CD4-positive, alpha-beta T cell treated with Interleukin-2 at 100 ng/mL for 4 hours (primary cell): ENCODE measurements at regions not wholly inside any gene's neighbourhood (a gene's known extent, or its start where the extent isn't known, plus 50 kb on each side); places are given as distances from the start of the nearest gene placed in this dataset.
"Not testable (repeated sequence)": the region's sequence is repeated elsewhere in the genome, so short reads cannot be mapped to it uniquely, and the experiment has no call there.

ENCODE experiments used
- DNase-seq: peaks from one replicate; pipeline ENCODE4 v3.0.0-alpha.2; 2020; ENCODE audit warnings: low spot score

GRCh38 chr10:84854439-84854838 lies 526.0 kb downstream of the CCSER2 start:
- no peak for DNase-seq

DNA sequence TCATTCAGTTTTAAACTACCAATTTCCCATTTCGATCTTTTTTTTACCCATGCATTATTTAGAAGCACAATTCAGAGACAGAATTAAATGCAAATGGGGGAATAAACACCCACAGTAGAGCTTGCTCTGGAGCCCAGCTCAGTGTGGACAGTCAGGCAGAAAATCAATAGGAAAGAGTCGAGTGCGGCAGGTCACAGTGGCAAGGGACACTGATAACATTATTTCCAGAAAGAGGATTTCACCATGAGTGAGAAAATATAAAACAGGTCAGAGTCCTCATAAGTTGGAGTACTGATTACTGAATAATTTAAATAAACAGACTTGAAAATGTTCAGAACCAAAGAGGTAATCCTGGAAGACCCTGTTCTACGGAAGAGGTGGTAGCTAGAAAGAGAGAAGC lies 532.5 kb downstream of the CCSER2 start:
- no peak for DNase-seq

DNA sequence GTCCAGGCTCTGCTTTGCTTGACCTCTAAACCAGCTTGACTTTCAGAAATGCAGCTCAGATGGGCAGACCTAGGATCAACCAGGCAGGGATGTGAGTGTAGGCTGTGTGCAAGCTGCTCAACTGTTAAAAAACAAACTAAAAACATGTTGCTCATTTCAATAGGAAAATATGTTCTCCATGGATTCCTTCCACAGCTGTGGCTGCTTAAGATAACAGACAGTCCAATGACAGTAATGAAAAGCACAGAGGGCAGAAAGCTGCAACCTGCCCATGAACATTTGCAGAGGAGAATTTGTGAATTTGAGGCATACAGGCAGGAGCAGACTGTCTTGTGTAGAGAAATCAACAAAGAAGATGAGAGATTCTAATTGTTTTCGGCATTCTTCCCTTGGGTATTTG lies 534.2 kb downstream of the CCSER2 start:
- DNase-seq: no peak

DNA sequence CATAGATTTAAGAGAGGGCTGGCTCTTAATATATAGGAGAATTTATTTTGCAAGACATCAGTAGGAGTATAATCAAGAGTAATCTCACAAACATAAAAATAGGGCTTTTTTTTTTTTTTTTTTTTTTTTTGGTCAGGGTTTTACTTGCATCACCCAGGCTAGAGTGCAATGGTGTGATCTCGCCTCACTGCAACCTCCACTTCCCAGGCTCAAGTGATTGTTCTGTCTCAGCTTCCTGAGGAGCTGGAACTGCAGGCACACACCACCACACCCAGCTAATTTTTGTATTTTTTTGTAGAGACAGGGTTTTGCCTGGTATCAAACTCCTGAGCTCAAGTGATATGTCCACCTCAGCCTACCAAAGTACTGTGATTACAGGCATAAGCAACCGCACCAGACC lies 535.3 kb downstream of the CCSER2 start:
- DNase-seq: no peak

DNA sequence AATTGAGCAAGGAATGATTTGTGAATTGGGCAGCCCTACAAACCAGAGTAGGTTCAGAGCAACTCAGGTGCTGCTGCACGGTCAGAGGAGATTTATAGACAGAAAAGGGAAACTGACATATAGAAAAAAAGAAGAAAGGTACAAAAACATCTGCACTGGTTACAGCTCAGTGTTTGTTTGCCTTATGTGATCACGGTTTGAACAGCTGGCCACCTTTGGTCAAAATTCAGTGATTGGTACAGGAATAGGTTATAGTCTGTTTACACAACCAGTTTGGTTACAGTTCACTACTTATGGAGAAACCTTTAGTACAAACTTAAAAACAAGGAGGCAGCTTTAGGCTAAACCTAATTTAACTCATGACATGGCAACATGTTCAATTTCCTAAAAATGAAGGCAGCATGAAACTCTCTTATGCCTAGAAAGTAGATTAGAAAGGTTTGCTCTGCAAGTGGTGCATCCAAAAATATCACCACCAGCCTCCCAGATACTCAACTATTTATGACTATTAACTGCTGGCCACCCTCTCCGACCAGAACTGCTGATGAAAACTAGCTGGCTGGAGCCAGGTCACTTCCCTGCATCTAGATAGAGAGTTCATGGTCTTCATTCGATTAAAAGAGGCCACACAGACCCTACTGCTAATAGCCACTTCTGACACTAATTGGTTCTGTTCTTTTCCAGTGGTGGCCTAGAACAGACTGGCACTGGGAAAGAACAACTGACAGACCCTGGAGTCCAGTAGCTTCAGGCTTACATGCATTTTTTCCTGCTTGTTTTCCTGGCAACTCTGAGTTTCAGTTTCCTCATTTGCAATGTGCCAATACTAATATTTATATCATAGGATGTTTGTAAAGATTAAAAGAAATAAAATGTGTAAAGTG lies 548.0 kb downstream of the CCSER2 start:
- DNase-seq: no peak

DNA sequence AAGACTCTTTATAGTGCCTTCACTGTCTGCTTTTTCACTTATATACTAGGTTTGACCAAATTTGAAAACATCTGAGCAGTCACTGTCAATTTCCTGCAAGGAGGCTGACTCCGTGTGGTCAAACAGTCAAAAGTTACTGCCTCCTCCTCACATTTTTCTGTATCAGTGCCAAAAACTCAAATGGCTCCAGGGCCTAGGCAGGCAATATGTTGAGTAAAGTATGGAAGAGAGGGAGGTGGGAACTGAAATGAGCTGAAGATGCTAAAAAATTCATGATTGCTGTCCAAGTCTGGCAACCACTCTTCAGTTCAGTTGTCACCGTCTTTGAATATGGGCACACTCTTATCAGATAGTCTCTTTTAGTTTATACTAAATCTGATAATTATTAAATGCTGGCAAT lies 551.6 kb downstream of the CCSER2 start:
- no peak for DNase-seq

DNA sequence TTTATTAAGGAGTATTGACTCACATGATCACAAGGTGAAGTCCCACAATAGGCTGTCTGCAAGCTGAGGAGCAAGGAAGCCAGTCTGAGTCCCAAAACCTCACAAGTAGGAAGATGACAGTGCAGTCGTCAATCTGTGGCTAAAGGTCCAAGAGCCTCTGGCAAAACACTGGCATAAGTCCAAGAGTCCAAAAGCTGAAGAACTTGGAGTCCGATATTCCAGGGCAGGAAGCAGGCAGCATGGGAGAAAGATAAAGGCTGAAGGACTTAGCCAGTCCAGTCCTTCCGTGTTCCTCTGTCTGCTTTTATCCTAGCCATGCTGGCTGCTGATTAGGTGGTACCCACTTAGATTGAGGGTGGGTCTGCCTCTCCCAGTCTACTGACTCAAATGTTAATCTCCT lies 553.3 kb downstream of the CCSER2 start:
- DNase-seq: not testable (repeated sequence)

GRCh38 chr10:84890706-84891105 lies 562.3 kb downstream of the CCSER2 start:
- DNase-seq: no peak

DNA sequence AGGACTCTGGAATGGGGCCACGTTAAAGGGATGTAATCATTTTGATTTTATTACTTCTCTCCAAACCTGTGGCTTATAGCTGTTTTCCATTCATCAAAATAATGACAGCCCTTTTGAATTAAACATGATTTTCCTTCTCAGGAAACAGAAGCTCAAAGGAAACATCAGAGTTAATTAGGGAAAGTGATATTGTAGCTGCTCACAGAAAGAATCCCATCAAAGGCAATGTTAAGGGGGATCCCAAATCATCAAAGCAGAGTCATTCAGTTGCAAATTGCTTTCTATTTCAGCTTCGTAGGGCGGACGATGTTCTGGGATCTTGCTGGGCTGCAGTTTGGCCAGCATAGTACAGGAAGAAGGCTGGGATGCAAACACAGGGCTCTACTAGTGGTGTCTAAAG lies 563.2 kb downstream of the CCSER2 start:
- no peak for DNase-seq

DNA sequence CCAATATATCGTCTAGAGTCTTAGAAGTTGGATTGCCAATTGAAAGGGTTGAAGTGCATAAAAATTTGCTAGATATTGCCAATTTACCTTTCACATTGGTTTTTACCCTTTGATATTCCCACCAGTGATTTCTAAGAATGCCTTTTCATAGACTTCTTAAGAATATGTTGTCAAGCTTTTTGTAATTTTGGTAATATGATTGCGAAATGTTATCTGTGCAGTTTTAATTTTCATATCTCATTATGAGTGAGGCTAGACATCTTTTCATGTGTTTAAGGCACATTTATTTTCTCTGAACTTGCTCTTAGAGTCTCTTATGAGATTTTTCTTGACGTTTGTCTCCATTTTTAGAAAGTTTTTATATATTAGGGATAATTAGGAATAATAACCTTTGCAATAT lies 567.2 kb downstream of the CCSER2 start:
- DNase-seq: no peak

DNA sequence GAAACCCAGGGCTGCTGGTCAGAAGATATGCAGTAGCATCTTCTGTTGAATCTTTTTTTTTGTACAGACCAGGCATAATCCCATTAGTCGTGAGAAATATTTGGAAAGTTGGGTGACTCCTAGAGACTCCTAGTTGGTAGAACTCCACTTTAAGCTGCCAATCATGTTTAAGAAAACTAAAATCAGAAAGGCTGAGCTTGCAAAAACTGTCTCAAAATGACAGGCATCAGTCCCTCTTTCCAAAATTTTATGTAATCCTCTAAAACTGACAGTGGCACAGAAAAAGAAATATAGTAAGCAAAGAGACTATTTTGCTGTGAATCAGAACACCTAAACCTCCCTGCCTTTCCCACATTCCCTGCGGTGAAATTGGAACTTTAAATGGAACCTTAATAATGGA lies 568.5 kb downstream of the CCSER2 start:
- DNase-seq: no peak

GRCh38 chr10:84899268-84899667 lies 570.9 kb downstream of the CCSER2 start:
- DNase-seq: no peak

- DNase-seq: no peak
Observed at GRCh38 chr10:84900141-84900540, 571.8 kb downstream of the CCSER2 start.

- DNase-seq: no peak
Observed at GRCh38 chr10:84901885-84902284, 573.5 kb downstream of the CCSER2 start.

DNA sequence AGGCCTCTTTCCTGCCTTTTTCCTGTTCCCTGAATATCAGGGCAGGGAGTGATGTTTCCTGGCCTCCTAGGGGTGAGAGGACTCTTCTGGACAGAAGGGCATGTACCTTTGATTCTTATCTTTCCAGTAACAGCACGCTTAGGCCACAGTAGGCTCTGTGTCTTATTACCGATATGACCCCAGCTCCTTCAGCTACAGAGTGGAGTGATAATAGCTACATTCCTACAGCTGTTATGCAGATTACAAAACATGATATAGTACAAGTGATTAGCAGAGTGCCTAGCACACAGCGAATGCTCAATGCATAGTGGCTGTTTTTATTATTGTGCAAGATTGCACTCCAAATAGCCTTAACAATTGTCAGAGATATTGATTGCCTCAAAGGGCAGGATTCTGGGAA lies 574.2 kb downstream of the CCSER2 start:
- no peak for DNase-seq

- no peak for DNase-seq
Observed at GRCh38 chr10:84903320-84903719, 574.9 kb downstream of the CCSER2 start.

DNA sequence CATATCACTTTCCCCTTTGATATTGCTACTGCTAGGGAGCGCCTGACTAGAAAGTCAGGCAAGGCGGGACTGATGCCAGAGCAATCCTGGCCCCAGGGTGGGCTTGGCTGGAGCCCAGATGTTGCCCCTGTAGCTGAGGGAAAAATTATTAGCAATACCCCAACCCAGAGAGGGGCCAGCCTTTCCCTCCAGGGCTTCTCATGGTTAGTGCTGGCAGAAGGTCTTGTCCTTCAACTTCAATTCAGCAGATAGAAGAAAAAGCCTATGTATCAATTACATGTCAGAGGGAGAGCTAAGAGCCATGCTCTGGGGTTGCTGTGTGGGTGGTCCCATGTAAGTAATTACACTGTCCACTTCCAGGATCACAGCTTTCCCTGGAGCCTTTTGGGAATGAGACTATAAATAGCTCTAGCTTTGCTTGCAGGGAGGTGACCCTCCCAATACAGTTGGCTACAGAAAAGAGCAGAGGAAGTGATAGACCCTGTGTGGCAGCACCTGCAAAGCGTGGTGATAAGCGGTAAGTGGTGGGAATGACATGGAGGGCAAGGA lies 579.1 kb downstream of the CCSER2 start:
- no peak for DNase-seq

DNA sequence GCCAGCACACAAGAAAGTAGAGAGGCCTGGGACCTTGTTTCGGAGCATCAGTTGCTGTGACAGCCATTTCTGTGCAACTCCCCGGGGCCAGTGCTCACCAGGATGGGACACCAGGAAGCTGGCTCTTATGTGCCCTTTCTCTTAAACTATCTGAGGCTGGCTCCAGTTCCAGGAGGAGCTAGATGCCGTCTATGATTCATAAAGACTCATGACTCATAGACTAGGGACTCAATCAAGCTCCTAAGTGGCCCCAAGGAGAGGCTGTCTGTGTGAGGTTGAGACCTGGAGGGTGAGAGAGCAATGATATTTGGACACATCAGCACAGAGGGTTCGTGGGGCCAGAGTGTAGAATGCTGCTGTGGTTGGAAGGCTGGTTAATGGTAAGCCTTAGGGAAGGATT lies 580.1 kb downstream of the CCSER2 start:
- no peak for DNase-seq

DNA sequence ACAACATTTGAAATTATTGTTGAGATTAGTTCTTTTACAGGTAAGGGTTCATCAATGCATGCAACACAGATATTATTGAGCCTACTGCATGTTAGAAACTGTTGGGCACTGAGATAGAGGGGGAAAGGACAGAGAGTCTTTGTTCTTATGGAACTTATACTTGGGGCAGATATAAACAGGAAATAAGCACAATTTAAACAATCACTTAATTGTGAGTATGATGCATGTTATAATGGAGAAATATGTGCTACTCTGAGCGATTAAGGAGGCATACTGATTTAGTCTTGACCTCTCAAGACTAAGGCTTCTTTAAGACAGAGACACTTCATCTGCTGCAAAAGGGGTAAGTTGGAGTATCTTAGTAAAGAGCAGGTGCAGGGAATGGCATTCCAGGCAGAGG lies 593.3 kb downstream of the CCSER2 start:
- DNase-seq: no peak

DNA sequence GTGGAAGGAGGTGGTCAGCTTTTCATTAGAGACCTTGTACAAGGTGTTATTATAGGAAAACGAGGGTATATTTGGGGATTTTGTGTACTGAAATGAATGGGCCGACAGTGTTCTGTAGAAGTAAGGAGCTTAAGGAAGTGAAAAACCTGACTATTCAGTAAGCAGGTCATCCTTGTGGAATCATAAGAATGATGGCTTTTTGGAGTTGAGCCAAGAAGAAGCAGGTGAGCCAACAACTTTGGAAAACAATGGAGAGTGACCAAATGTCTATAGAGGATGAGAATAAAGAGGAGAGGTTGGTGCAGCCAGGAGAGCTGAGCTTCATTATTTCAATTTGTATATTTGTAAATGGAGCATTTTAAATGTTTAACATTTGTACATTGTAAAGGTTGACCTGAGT lies 595.7 kb downstream of the CCSER2 start:
- no peak for DNase-seq

- no peak for DNase-seq
Observed at GRCh38 chr10:84925495-84925894, 597.1 kb downstream of the CCSER2 start.

- no peak for DNase-seq
Observed at GRCh38 chr10:84933402-84933801, 605.0 kb downstream of the CCSER2 start.

DNA sequence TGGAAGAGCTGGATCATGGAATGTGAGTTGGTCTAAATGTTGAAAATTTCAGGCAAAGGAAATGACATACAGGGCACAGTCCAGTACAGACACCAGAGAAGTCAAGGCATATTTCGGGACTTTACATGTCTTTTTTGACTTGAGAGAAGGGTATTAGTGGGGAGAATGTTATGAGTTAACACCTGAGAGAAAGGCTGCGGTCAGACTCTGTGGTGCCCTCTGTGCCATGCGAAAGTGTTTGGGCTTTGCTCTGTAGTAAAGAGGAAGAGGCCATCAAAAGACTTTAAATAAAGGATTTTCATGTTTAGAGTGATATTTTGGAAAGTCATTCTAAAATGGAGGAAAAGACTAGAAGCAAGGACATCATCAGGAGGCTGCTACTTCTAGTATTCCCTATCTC lies 607.4 kb downstream of the CCSER2 start:
- DNase-seq: no peak
